ENCODE measurements at regions not wholly inside any gene's neighbourhood (a gene's known extent, or its start where the extent isn't known, plus 50 kb on each side); places are given as distances from the start of the nearest gene placed in this dataset.

DNA sequence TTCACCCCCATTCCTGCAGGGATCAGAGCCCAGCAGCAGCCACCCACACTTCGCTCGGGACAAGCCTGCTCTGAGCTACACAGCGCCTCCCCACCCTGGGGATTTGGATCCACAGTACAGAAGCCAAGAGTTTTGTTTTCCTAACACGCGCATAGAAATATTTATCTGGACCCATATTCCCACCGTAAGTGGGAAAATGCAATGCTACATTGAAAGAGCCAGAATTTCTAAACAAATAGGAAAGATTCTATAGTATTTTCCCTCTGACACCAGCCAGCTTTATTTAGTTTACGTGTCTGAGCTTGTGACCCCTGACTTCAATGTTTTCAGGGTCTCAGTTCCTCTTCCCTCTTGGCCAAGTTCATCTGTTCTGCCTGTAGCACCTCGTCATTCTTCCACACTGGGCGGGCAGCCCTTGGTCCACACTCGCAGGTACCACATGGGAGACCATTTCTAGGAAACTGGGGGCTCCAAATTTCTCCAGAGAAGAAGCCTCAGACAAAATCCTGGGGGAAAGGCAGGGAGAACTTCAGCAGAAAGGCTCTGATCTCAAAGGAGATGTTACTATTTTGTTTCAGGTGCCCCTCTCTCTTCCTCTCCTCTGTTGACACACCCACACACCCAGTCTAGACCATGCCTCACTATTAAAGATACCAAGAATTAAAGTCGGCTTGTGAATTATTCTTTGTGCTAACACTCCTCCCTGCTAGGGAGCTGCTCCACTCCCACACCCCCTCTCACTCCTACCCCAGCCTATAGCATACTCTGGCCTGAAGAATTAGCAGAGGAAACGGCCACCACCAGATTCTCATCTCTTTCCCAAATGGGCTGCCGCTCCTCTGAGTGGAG lies 116.0 kb upstream of the PCGF5 start:
- Histone ChIP-seq H3K27ac (ENCODE audit: low read length) (no peak overlapping the region), H4K20me1 (ENCODE audit: low read length) (no peaks in the 10 kb centered on the region), H3F3A (ENCODE audit: low read length, unreplicated experiment) (no peaks in the 10 kb centered on the region), H3K4me2 (ENCODE audit: low read length) (no peak overlapping the region), H2AFZ (ENCODE audit: low read length) (no peak overlapping the region), H3K9me2 (replicated peaks; ENCODE audit: low read length) (no peaks in the 10 kb centered on the region), H3K4me3 (ENCODE audit: low read length) (no peak overlapping the region), H3K9ac (ENCODE audit: low read length) (no peak overlapping the region), H3K27me3 (ENCODE audit: low read length) (peaks cover 30% of the 10 kb centered on the region), H3K9me3 (ENCODE audit: low read length) (no peaks in the 10 kb centered on the region), H3K79me2 (ENCODE audit: low read length) (no peaks in the 10 kb centered on the region), H3K4me1 (ENCODE audit: insufficient read depth, low read length) (no peaks in the 10 kb centered on the region), H3K36me3 (ENCODE audit: low read depth, low read length) (no peaks in the 10 kb centered on the region)
- ATAC-seq (no peak), DNase-seq (no peak)
- TF ChIP-seq, protein P1, sequence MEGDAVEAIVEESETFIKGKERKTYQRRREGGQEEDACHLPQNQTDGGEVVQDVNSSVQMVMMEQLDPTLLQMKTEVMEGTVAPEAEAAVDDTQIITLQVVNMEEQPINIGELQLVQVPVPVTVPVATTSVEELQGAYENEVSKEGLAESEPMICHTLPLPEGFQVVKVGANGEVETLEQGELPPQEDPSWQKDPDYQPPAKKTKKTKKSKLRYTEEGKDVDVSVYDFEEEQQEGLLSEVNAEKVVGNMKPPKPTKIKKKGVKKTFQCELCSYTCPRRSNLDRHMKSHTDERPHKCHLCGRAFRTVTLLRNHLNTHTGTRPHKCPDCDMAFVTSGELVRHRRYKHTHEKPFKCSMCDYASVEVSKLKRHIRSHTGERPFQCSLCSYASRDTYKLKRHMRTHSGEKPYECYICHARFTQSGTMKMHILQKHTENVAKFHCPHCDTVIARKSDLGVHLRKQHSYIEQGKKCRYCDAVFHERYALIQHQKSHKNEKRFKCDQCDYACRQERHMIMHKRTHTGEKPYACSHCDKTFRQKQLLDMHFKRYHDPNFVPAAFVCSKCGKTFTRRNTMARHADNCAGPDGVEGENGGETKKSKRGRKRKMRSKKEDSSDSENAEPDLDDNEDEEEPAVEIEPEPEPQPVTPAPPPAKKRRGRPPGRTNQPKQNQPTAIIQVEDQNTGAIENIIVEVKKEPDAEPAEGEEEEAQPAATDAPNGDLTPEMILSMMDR (conservative IDR thresholded peaks at IDR 0.05; ENCODE audit: low read depth, low read length): no peak
- TF ChIP-seq EZH2 (IDR thresholded peaks at IDR 0.05; ENCODE audit: low read length, unreplicated experiment): no peak
- no peak for TF ChIP-seq EZH2phosphoT487 (IDR thresholded peaks at IDR 0.05; ENCODE audit: borderline replicate concordance, low read length)
- intact Hi-C loops (cut with micrococcal nuclease): no loop called here
- CTCF ChIA-PET: no interaction called here
- POLR2A ChIA-PET (ENCODE audit: unreplicated experiment): no interaction called here
- BruUV-seq (replicated peaks): no TSS peak

DNA sequence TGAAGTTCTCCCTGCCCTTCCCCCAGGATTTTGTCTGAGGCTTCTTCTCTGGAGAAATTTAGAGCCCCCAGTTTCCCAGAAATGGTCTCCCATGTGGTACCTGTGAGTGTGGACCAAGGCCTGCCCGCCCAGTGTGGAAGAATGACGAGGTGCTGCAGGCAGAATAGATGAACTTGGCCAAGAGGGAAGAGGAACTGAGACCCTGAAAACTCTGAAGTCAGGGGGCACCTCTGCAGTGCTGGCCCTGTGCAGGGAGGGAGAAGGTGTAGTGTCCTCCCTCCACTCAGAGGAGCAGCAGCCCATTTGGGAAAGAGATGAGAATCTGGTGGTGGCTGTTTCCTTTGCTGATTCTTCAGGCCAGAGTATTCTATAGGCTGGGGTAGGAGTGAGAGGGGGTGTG lies 115.2 kb upstream of the PCGF5 start:
- DNase-seq (no peak), ATAC-seq (no peak)
- Histone ChIP-seq H3K4me2 (ENCODE audit: low read length) (no peak overlapping the region), H4K20me1 (ENCODE audit: low read length) (no peaks in the 10 kb centered on the region), H3K79me2 (ENCODE audit: low read length) (no peaks in the 10 kb centered on the region), H2AFZ (ENCODE audit: low read length) (no peak overlapping the region), H3K36me3 (ENCODE audit: low read depth, low read length) (no peaks in the 10 kb centered on the region), H3K4me1 (ENCODE audit: insufficient read depth, low read length) (no peaks in the 10 kb centered on the region), H3K27ac (ENCODE audit: low read length) (no peak overlapping the region), H3K9me2 (replicated peaks; ENCODE audit: low read length) (no peaks in the 10 kb centered on the region), H3K9me3 (ENCODE audit: low read length) (no peaks in the 10 kb centered on the region), H3K4me3 (ENCODE audit: low read length) (no peak overlapping the region), H3K27me3 (ENCODE audit: low read length) (peaks cover 30% of the 10 kb centered on the region), H3F3A (ENCODE audit: low read length, unreplicated experiment) (no peaks in the 10 kb centered on the region), H3K9ac (ENCODE audit: low read length) (no peak overlapping the region)
- BruUV-seq (replicated peaks): no TSS peak
- TF ChIP-seq EZH2 (IDR thresholded peaks at IDR 0.05; ENCODE audit: low read length, unreplicated experiment) (no peak), EZH2phosphoT487 (IDR thresholded peaks at IDR 0.05; ENCODE audit: borderline replicate concordance, low read length) (no peak)
- TF ChIP-seq, protein P1 (conservative IDR thresholded peaks at IDR 0.05; ENCODE audit: low read depth, low read length): no peak
- ChIA-PET POLR2A (ENCODE audit: unreplicated experiment) (no interaction called here), CTCF (no interaction called here)
- intact Hi-C loops (cut with micrococcal nuclease): no loop called here

DNA sequence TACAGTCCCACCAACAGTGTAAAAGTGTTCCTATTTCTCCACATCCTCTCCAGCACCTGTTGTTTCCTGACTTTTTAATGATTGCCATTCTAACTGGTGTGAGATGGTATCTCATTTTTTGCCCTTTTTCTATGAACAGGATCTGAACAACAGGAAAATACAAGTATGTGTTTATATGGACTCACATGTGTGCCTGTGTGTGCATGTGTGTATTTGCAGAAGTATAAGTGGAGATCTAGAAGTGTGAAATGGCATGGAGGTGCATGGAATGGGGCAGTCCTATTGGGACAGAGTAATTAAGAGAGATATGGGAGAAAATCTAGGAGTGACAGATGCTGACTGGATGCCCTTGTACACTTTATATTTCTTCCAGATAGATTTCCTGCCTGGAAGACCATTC lies 111.6 kb upstream of the PCGF5 start:
- H3K27me3 ChIP-seq (ENCODE audit: low read length): peaks cover 16% of the 10 kb centered on the region; the same call in 1 of the 2 replicates
- H3K9me2 ChIP-seq (replicated peaks; ENCODE audit: low read length): no peaks in the 10 kb centered on the region
- intact Hi-C loops (cut with micrococcal nuclease): no loop called here
- TF ChIP-seq EZH2 (IDR thresholded peaks at IDR 0.05; ENCODE audit: low read length, unreplicated experiment) (no peak), EZH2phosphoT487 (IDR thresholded peaks at IDR 0.05; ENCODE audit: borderline replicate concordance, low read length) (no peak)
- TF ChIP-seq, protein P1 (conservative IDR thresholded peaks at IDR 0.05; ENCODE audit: low read depth, low read length): no peak
- H3K36me3 ChIP-seq (ENCODE audit: low read depth, low read length): no peaks in the 10 kb centered on the region
- no peaks in the 10 kb centered on the region for H4K20me1 ChIP-seq (ENCODE audit: low read length)
- H3K9me3 ChIP-seq (ENCODE audit: low read length): no peaks in the 10 kb centered on the region
- no peak overlapping the region for H3K27ac ChIP-seq (ENCODE audit: low read length)
- H3F3A ChIP-seq (ENCODE audit: low read length, unreplicated experiment): no peaks in the 10 kb centered on the region
- CTCF ChIA-PET: no interaction called here
- H3K79me2 ChIP-seq (ENCODE audit: low read length): no peaks in the 10 kb centered on the region
- no TSS peak for BruUV-seq (replicated peaks)
- POLR2A ChIA-PET (ENCODE audit: unreplicated experiment): no interaction called here
- H3K4me2 ChIP-seq (ENCODE audit: low read length): no peak overlapping the region
- ATAC-seq: no peak
- no peaks in the 10 kb centered on the region for H3K4me1 ChIP-seq (ENCODE audit: insufficient read depth, low read length)
- no peak for DNase-seq
- H2AFZ ChIP-seq (ENCODE audit: low read length): no peak overlapping the region
- H3K4me3 ChIP-seq (ENCODE audit: low read length): no peak overlapping the region
- H3K9ac ChIP-seq (ENCODE audit: low read length): no peak overlapping the region

All from PC-3 (cell line).